H1 (cell line): ENCODE measurements at regions not wholly inside any gene's neighbourhood (a gene's known extent, or its start where the extent isn't known, plus 50 kb on each side); places are given as distances from the start of the nearest gene placed in this dataset.

ENCODE experiments used
- CTCF ChIA-PET: fragments of 300-600 bp; sonication (Branson Sonifier 250); formaldehyde crosslinking; loops from one replicate; lab custom pipeline; 2021; ENCODE audit not compliant: partially characterized antibody; lab: Charles Lee
- POLR2A ChIA-PET: fragments of 300-600 bp; sonication (Branson Sonifier 250); formaldehyde crosslinking; loops from one replicate; lab custom pipeline; 2021; ENCODE audit warnings: inconsistent platforms; ENCODE audit not compliant: partially characterized antibody; lab: Charles Lee
- DNase-seq, 2 experiments: peaks; one replicate each; pipeline versions ENCODE4 v3.0.0 to v3.0.0-alpha.2; 2010 to 2022; ENCODE audit warnings: low spot score in 2 of 2, low read depth in 1 of 2, mixed read lengths in 1 of 2
- FAIRE-seq: peaks from 2 replicates; lab custom pipeline; 2011; peaks lifted over from hg19 to GRCh38; lab: Jason Lieb, UNC
- H2AFZ ChIP-seq: 2 replicates; pipeline ENCODE4 v1.8.1; 2012; ENCODE audit warnings: low read length, inconsistent platforms
- H2AK5ac ChIP-seq: 2 replicates; pipeline ENCODE4 v1.6.1; 2013; ENCODE audit warnings: low read depth, low read length
- H2BK120ac ChIP-seq: replicated peaks from 2 replicates; pipeline ENCODE3; 2013; ENCODE audit warnings: low read depth, low read length, inconsistent platforms
- H2BK12ac ChIP-seq: 2 replicates; pipeline ENCODE4 v1.6.1; 2013; ENCODE audit warnings: low read depth, low read length
- H2BK15ac ChIP-seq: 2 replicates; pipeline ENCODE4 v1.6.1; 2013; ENCODE audit warnings: low read length
- H2BK20ac ChIP-seq: 2 replicates; pipeline ENCODE4 v1.6.1; 2013; ENCODE audit warnings: low read length
- H2BK5ac ChIP-seq: 2 replicates; pipeline ENCODE4 v1.6.1; 2013; ENCODE audit warnings: low read depth, low read length
- H3K14ac ChIP-seq: 2 replicates; pipeline ENCODE4 v1.6.1; 2013; ENCODE audit warnings: inconsistent platforms; ENCODE audit not compliant: insufficient read length
- H3K18ac ChIP-seq: 2 replicates; pipeline ENCODE4 v1.6.1; 2013; ENCODE audit warnings: low read length; ENCODE audit errors: extremely low read depth
- H3K23ac ChIP-seq: 2 replicates; pipeline ENCODE4 v1.6.1; 2013; ENCODE audit warnings: inconsistent platforms; ENCODE audit not compliant: insufficient read length
- H3K23me2 ChIP-seq: 2 replicates; pipeline ENCODE4 v1.6.1; 2013; ENCODE audit warnings: low read depth, low read length
- H3K27ac ChIP-seq: 2 replicates; pipeline ENCODE4 v1.6.1; 2011; ENCODE audit warnings: low read depth, low read length, inconsistent platforms
- H3K27me3 ChIP-seq, 4 experiments: replicated peaks in 1 of 4; 1 replicate in 1 of 4; 2 replicates in 3 of 4; pipeline versions ENCODE4 v1.6.1 to v1.8.1; 2011 to 2013; ENCODE audit warnings: low read length in 3 of 4, mild to moderate bottlenecking in 3 of 4, inconsistent platforms in 2 of 4, mixed read lengths in 2 of 4, moderate library complexity in 1 of 4; ENCODE audit not compliant: control insufficient read depth in 3 of 4, insufficient read depth in 3 of 4; ENCODE audit errors: extremely low read depth in 1 of 4
- H3K36me3 ChIP-seq, 4 experiments: 2 replicates each; pipeline versions ENCODE4 v1.6.1 to v1.8.1; 2011 to 2013; ENCODE audit warnings: mild to moderate bottlenecking in 4 of 4, low read length in 3 of 4, moderate library complexity in 2 of 4, control low read depth in 1 of 4, inconsistent platforms in 1 of 4; ENCODE audit not compliant: insufficient read depth in 4 of 4, control insufficient read depth in 2 of 4
- H3K4ac ChIP-seq: replicated peaks from 2 replicates; pipeline ENCODE3; 2013; ENCODE audit warnings: low read length, low read depth, mixed read lengths, inconsistent platforms; ENCODE audit not compliant: insufficient read length
- H3K4me1 ChIP-seq, 4 experiments: replicated peaks in 1 of 4; 1 replicate in 1 of 4; 2 replicates in 3 of 4; pipeline versions ENCODE4 v1.6.1 to v1.8.1; 2011 to 2013; ENCODE audit warnings: low read length in 3 of 4, inconsistent platforms in 2 of 4, mixed read lengths in 1 of 4; ENCODE audit not compliant: insufficient read depth in 4 of 4, control insufficient read depth in 3 of 4
- H3K4me2 ChIP-seq, 2 experiments: 2 replicates each; pipeline versions ENCODE4 v1.6.1 to v1.8.1; 2011 to 2013; ENCODE audit warnings: low read depth in 2 of 2, low read length in 2 of 2, control low read depth in 1 of 2, inconsistent platforms in 1 of 2, mild to moderate bottlenecking in 1 of 2; ENCODE audit not compliant: insufficient read depth in 1 of 2
- H3K4me3 ChIP-seq, 4 experiments: fragments of 200-600, 300-600 bp in 1 of 4; sonication (generic), shearing (Covaris generic), sonication (Bioruptor Twin) in 1 of 4; 2 replicates each; pipeline versions ENCODE4 v1.5.1 to v1.8.1; 2011 to 2016; ENCODE audit warnings: low read length in 4 of 4, low read depth in 3 of 4, control low read depth in 2 of 4, inconsistent platforms in 2 of 4, mild to moderate bottlenecking in 2 of 4, mixed read lengths in 1 of 4, moderate library complexity in 1 of 4; ENCODE audit not compliant: insufficient read depth in 2 of 4; ENCODE audit errors: extremely low read depth in 1 of 4
- H3K56ac ChIP-seq: replicated peaks from 2 replicates; pipeline ENCODE3; 2013; ENCODE audit warnings: low read depth, mild to moderate bottlenecking, mixed read lengths, low read length, inconsistent platforms; ENCODE audit not compliant: insufficient read length
- H3K79me1 ChIP-seq: 2 replicates; pipeline ENCODE4 v1.6.1; 2013; ENCODE audit warnings: low read depth, low read length, control low read depth
- H3K79me2 ChIP-seq, 2 experiments: 2 replicates each; pipeline versions ENCODE4 v1.6.1 to v1.8.1; 2012 to 2013; ENCODE audit warnings: low read length in 2 of 2, mild to moderate bottlenecking in 2 of 2, inconsistent platforms in 1 of 2; ENCODE audit not compliant: insufficient read depth in 2 of 2, control insufficient read depth in 1 of 2
- H3K9ac ChIP-seq, 4 experiments: replicated peaks in 1 of 4; 1 replicate in 1 of 4; 2 replicates in 3 of 4; pipeline versions ENCODE4 v1.6.1 to v1.8.1; 2011 to 2013; ENCODE audit warnings: low read depth in 3 of 4, low read length in 3 of 4, control low read depth in 2 of 4, mild to moderate bottlenecking in 2 of 4, moderate library complexity in 2 of 4, inconsistent platforms in 1 of 4; ENCODE audit errors: extremely low read depth in 1 of 4
- H3K9me3 ChIP-seq, 2 experiments: 2 replicates each; pipeline versions ENCODE4 v1.6.1 to v1.8.1; 2012 to 2013; ENCODE audit warnings: mild to moderate bottlenecking in 2 of 2, moderate library complexity in 2 of 2, control low read depth in 1 of 2, inconsistent platforms in 1 of 2, low read depth in 1 of 2, low read length in 1 of 2, mixed read lengths in 1 of 2; ENCODE audit not compliant: insufficient read depth in 2 of 2
- H4K20me1 ChIP-seq, 2 experiments: replicated peaks in 1 of 2; 2 replicates each; pipeline versions ENCODE3 to v1.8.1; 2011 to 2013; ENCODE audit warnings: inconsistent platforms in 2 of 2, low read length in 2 of 2, mild to moderate bottlenecking in 1 of 2; ENCODE audit not compliant: insufficient read depth in 2 of 2, control insufficient read depth in 1 of 2
- H4K5ac ChIP-seq: 2 replicates; pipeline ENCODE4 v1.6.1; 2013; ENCODE audit warnings: low read length, low read depth, mixed read lengths, inconsistent platforms; ENCODE audit not compliant: insufficient read length
- H4K8ac ChIP-seq: 2 replicates; pipeline ENCODE4 v1.8.0; 2013; ENCODE audit warnings: mild to moderate bottlenecking, moderate library complexity, low read length, inconsistent platforms; ENCODE audit not compliant: insufficient read depth; ENCODE audit errors: extremely low read depth
- H4K91ac ChIP-seq: replicated peaks from 2 replicates; pipeline ENCODE3; 2013; ENCODE audit warnings: low read length, mixed read lengths, inconsistent platforms; ENCODE audit not compliant: insufficient read length
- EP300 ChIP-seq, 2 experiments: IDR thresholded peaks; 1 replicate in 1 of 2; 2 replicates in 1 of 2; pipeline ENCODE4 v1.6.1; 2011 to 2012; ENCODE audit warnings: low read depth in 2 of 2, low read length in 2 of 2, mild to moderate bottlenecking in 2 of 2, borderline replicate concordance in 1 of 2, inconsistent platforms in 1 of 2, moderate library complexity in 1 of 2
- RAD21 ChIP-seq, 2 experiments: IDR thresholded peaks in 1 of 2; conservative IDR thresholded peaks in 1 of 2; 2 replicates each; pipeline ENCODE4 v1.6.1; 2011; ENCODE audit warnings: low read depth in 2 of 2, low read length in 2 of 2, improper control_type of control experiment in 1 of 2, inconsistent platforms in 1 of 2, mild to moderate bottlenecking in 1 of 2, moderate library complexity in 1 of 2
- WGBS, 2 experiments: shearing (Covaris generic) in 1 of 2; methylation state at CpG; one replicate each; pipeline versions ENCODE4 v1.1.6 to v1.1.7; 2013 to 2015; ENCODE audit warnings: low lambda C conversion rate in 2 of 2, mixed read lengths in 2 of 2, inconsistent platforms in 1 of 2, low coverage in 1 of 2, missing lambda C conversion rate in 1 of 2; ENCODE audit not compliant: insufficient replicate concordance in 2 of 2, insufficient coverage in 1 of 2, insufficient read length in 1 of 2; ENCODE audit errors: extremely low coverage in 1 of 2, missing lambda C conversion rate in 1 of 2; 5-methylcytosine and 5-hydroxymethylcytosine counted together
- TF ChIP-seq, protein P1 (sequence below), 3 experiments: IDR thresholded peaks; 1 replicate in 2 of 3; 2 replicates in 1 of 3; pipeline versions ENCODE4 v1.5.1 to v1.6.1; 2011; ENCODE audit warnings: low read length in 3 of 3, mild to moderate bottlenecking in 3 of 3, inconsistent platforms in 2 of 3, low read depth in 1 of 3, moderate library complexity in 1 of 3; ENCODE audit not compliant: insufficient read depth in 1 of 3; ENCODE audit errors: control extremely low read depth in 1 of 3

DNA sequence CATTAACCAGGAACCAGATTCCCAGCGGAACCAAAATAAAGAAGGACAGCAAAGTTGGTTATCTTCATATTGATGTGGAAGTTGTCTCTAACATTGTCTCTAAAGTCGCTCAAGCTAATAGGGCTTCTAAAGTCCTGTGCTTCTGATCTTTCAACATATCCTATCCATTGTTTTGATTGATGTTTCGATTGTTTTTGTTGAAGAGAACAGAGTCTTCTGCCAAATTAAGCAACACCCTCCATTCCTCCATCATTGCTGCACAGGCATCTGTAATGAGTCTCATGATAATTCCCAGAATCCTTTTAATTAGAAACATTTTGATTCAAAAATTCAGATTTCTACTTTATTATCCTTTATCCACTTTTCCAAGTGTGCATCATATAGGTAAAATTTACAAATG lies 71.6 kb upstream of the AVPR1A start:
- Histone ChIP-seq H2AFZ (no peak overlapping the region), H2BK120ac (no peak overlapping the region), H4K5ac (no peak overlapping the region), H2BK12ac (no peak overlapping the region), H3K36me3 (no peaks in the 10 kb centered on the region), H4K8ac (no peak overlapping the region), H4K20me1 (no peaks in the 10 kb centered on the region), H2AK5ac (no peak overlapping the region), H3K79me1 (no peaks in the 10 kb centered on the region), H3K14ac (no peak overlapping the region), H3K56ac (no peak overlapping the region), H4K91ac (no peak overlapping the region), H3K27me3 (no peaks in the 10 kb centered on the region), H3K23ac (no peak overlapping the region), H3K27ac (no peak overlapping the region), H3K9ac (no peak overlapping the region), H3K18ac (no peak overlapping the region), H2BK20ac (no peak overlapping the region), H3K4me2 (no peak overlapping the region), H3K79me2 (no peaks in the 10 kb centered on the region), H3K4me3 (no peak overlapping the region), H3K9me3 (no peaks in the 10 kb centered on the region), H2BK15ac (no peak overlapping the region), H3K4me1 (no peaks in the 10 kb centered on the region), H3K23me2 (no peaks in the 10 kb centered on the region), H2BK5ac (no peak overlapping the region), H3K4ac (no peak overlapping the region)
- no peak for DNase-seq
- CTCF ChIA-PET = no interaction called here
- FAIRE-seq = no peak
- WGBS, 2 experiments = 91% methylated on average over 3 of the region's 3 CpGs; no CpG with 5 or more reads in 1 of the 2 experiments
- POLR2A ChIA-PET = no interaction called here
- TF ChIP-seq, protein P1, sequence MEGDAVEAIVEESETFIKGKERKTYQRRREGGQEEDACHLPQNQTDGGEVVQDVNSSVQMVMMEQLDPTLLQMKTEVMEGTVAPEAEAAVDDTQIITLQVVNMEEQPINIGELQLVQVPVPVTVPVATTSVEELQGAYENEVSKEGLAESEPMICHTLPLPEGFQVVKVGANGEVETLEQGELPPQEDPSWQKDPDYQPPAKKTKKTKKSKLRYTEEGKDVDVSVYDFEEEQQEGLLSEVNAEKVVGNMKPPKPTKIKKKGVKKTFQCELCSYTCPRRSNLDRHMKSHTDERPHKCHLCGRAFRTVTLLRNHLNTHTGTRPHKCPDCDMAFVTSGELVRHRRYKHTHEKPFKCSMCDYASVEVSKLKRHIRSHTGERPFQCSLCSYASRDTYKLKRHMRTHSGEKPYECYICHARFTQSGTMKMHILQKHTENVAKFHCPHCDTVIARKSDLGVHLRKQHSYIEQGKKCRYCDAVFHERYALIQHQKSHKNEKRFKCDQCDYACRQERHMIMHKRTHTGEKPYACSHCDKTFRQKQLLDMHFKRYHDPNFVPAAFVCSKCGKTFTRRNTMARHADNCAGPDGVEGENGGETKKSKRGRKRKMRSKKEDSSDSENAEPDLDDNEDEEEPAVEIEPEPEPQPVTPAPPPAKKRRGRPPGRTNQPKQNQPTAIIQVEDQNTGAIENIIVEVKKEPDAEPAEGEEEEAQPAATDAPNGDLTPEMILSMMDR (IDR thresholded peaks at IDR 0.05; ENCODE audit: control extremely low read depth in 1 of 3, insufficient read depth in 1 of 3, low read depth in 1 of 3, low read length in 3 of 3) = no peak
- TF ChIP-seq EP300 (IDR thresholded peaks at IDR 0.05; ENCODE audit: borderline replicate concordance in 1 of 2, low read depth in 2 of 2, low read length in 2 of 2) (no peak), RAD21 (IDR thresholded peaks at IDR 0.05 in 1 of 2, conservative IDR thresholded peaks at IDR 0.05 in 1 of 2; ENCODE audit: low read depth in 2 of 2, low read length in 2 of 2) (no peak)
